SJCRH30 (cell line): ENCODE measurements at regions not wholly inside any gene's neighbourhood (a gene's known extent, or its start where the extent isn't known, plus 50 kb on each side); places are given as distances from the start of the nearest gene placed in this dataset.
A peak's percentile ranks its signal among the peaks of the same experiment; 100 is the strongest.

Source experiments
- DNase-seq, 2 experiments: peaks; one replicate each; pipeline ENCODE4 v3.0.0-alpha.2; 2015 to 2020
- H3K27ac ChIP-seq: fragments of 250-450 bp; sonication (Bioruptor Pico); 2 replicates; pipeline ENCODE4 v1.5.1; 2020; ENCODE audit warnings: mild to moderate bottlenecking, moderate library complexity
- H3K27me3 ChIP-seq: fragments of 250-450 bp; sonication (Bioruptor Pico); 2 replicates; pipeline ENCODE4 v1.5.1; 2020; ENCODE audit warnings: mild to moderate bottlenecking, moderate library complexity
- H3K36me3 ChIP-seq: fragments of 250-450 bp; sonication (Bioruptor Pico); 2 replicates; pipeline ENCODE4 v1.5.1; 2020; ENCODE audit warnings: mild to moderate bottlenecking, moderate library complexity
- H3K4me1 ChIP-seq: fragments of 250-450 bp; sonication (Bioruptor Pico); 2 replicates; pipeline ENCODE4 v1.5.1; 2020; ENCODE audit warnings: mild to moderate bottlenecking, moderate library complexity
- H3K4me3 ChIP-seq: fragments of 250-450 bp; sonication (Bioruptor Pico); 2 replicates; pipeline ENCODE4 v1.5.1; 2020; ENCODE audit warnings: mild to moderate bottlenecking, moderate library complexity
- H3K9me3 ChIP-seq: fragments of 250-450 bp; sonication (Bioruptor Pico); replicated peaks from 2 replicates; pipeline ENCODE4 v1.5.1; 2020; ENCODE audit warnings: mild to moderate bottlenecking, moderate library complexity

- H3K9me3 ChIP-seq, result no peaks in the 10 kb centered on the region
- no peak for DNase-seq
- no peaks in the 10 kb centered on the region for H3K27me3 ChIP-seq
- H3K27ac ChIP-seq, result no peak overlapping the region
- H3K4me3 ChIP-seq, result no peak overlapping the region
- H3K36me3 ChIP-seq, result no peaks in the 10 kb centered on the region
- no peaks in the 10 kb centered on the region for H3K4me1 ChIP-seq
These were observed 539.3 kb downstream of the SOX6 start for GRCh38 chr11:15817001-15817400.

- no peak for DNase-seq
- H3K36me3 ChIP-seq, result no peaks in the 10 kb centered on the region
- no peak overlapping the region for H3K27ac ChIP-seq
- no peaks in the 10 kb centered on the region for H3K27me3 ChIP-seq
- H3K4me3 ChIP-seq, result no peak overlapping the region
- H3K4me1 ChIP-seq, result no peaks in the 10 kb centered on the region
- no peaks in the 10 kb centered on the region for H3K9me3 ChIP-seq
These were observed 538.1 kb downstream of the SOX6 start for GRCh38 chr11:15818132-15818842.

- Histone ChIP-seq H3K4me3 (no peak overlapping the region), H3K36me3 (no peaks in the 10 kb centered on the region), H3K27me3 (no peaks in the 10 kb centered on the region; the same call in 1 of the 2 replicates), H3K27ac (no peak overlapping the region), H3K4me1 (no peaks in the 10 kb centered on the region), H3K9me3 (no peaks in the 10 kb centered on the region)
- peak; percentile 64 to 84 for DNase-seq
These were observed 536.6 kb downstream of the SOX6 start for GRCh38 chr11:15819679-15820286.

GRCh38 chr11:15821451-15821850 is 534.9 kb downstream of the SOX6 start:
- no peak for DNase-seq
- Histone ChIP-seq H3K9me3 (no peaks in the 10 kb centered on the region), H3K27ac (no peak overlapping the region), H3K4me1 (no peaks in the 10 kb centered on the region), H3K36me3 (no peaks in the 10 kb centered on the region), H3K27me3 (no peaks in the 10 kb centered on the region; the same call in 1 of the 2 replicates), H3K4me3 (no peak overlapping the region)

DNA sequence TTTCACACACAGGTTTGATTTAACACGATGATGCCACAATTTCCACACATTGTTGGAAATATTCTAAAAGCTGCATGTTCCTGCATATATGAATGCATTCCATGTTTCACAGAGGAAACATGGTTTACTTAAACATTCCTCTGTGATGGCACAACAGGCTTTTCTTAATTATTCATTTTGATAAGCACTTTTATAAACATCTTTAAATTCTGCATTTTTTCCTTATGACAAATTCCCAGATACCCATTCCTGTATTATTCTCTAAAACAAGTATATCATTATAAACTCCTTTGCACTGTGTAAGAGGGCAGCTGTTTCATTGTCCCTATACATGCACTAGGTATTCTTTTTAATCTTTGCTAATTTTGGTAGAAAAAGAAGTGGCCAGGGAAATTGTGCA is 532.3 kb downstream of the SOX6 start:
- H3K4me1 ChIP-seq, result no peaks in the 10 kb centered on the region
- H3K9me3 ChIP-seq, result no peaks in the 10 kb centered on the region
- H3K27ac ChIP-seq, result no peak overlapping the region
- no peak for DNase-seq
- no peak overlapping the region for H3K4me3 ChIP-seq
- no peaks in the 10 kb centered on the region; the same call in 1 of the 2 replicates for H3K27me3 ChIP-seq
- no peaks in the 10 kb centered on the region for H3K36me3 ChIP-seq

DNA sequence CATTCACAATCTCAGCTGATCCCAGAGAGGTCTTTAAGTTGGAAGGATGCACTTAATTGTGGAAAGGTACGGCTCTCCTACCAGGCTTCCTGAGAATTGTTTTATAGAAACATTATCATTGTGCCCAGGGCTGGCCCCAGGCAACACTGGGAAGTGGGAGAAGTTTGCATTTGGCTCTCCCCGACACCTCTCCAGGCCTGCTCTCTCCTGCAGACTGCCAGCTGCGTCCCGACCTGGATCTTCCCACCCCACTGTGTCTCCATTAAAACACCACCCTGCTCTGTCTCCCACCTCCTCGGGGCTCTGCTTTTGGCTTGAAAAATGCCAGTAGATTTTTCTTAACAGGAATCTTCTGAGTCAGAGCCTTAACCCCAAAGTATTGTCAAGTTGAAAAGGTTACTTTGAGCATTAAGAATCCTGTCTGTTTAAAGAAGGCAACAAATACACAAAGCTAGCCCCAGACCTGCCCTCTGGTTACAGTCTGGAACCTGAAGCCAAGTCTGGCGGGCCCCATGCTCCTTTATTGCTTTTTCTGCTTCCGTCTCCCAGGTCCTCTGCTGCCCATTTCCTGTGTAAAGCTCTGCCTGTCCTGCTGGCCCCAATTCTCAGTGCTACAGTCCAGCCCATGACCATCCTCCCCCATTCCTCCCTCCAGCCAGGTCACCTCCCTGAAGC is 530.2 kb downstream of the SOX6 start:
- no peak for DNase-seq
- Histone ChIP-seq H3K27ac (no peak overlapping the region), H3K36me3 (no peaks in the 10 kb centered on the region), H3K4me3 (no peak overlapping the region), H3K4me1 (no peaks in the 10 kb centered on the region), H3K9me3 (no peaks in the 10 kb centered on the region), H3K27me3 (no peaks in the 10 kb centered on the region; the same call in 1 of the 2 replicates)

- DNase-seq, result peak; percentile 73 to 83
- H3K27me3 ChIP-seq, result no peaks in the 10 kb centered on the region; the same call in 1 of the 2 replicates
- H3K36me3 ChIP-seq, result no peaks in the 10 kb centered on the region
- no peaks in the 10 kb centered on the region for H3K4me1 ChIP-seq
- no peak overlapping the region for H3K4me3 ChIP-seq
- no peak overlapping the region for H3K27ac ChIP-seq
- no peaks in the 10 kb centered on the region for H3K9me3 ChIP-seq
These were observed 529.5 kb downstream of the SOX6 start for GRCh38 chr11:15826826-15827225.

GRCh38 chr11:15828215-15828853 is 528.0 kb downstream of the SOX6 start:
- no peaks in the 10 kb centered on the region; the same call in 1 of the 2 replicates for H3K27me3 ChIP-seq
- no peaks in the 10 kb centered on the region for H3K36me3 ChIP-seq
- DNase-seq, result no peak
- H3K4me3 ChIP-seq, result no peak overlapping the region
- H3K9me3 ChIP-seq, result no peaks in the 10 kb centered on the region
- no peaks in the 10 kb centered on the region for H3K4me1 ChIP-seq
- no peak overlapping the region for H3K27ac ChIP-seq

DNA sequence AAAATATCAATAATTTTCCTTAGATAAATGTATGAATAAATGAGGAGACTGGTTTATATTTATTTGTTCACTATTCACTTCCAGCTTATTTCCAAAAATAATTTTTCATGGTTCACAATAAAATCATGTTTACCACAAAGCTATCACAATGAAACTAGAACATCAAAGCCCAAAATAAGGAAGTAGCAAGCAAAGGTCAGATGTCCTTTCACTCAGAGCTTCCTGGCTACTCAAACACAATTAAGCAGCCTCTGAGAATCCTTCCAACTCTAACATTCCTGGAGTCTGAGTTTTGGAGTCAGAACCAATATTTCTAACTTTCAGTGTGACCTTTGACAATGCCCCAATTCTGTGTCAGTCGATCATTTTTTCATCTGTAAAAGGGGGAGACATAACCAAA is 527.0 kb downstream of the SOX6 start:
- H3K36me3 ChIP-seq, result no peaks in the 10 kb centered on the region
- H3K27ac ChIP-seq, result no peak overlapping the region
- H3K4me3 ChIP-seq, result no peak overlapping the region
- no peaks in the 10 kb centered on the region for H3K9me3 ChIP-seq
- DNase-seq, result no peak
- H3K27me3 ChIP-seq, result no peaks in the 10 kb centered on the region; the same call in 1 of the 2 replicates
- H3K4me1 ChIP-seq, result no peaks in the 10 kb centered on the region

GRCh38 chr11:15830741-15831428 is 525.5 kb downstream of the SOX6 start:
- Histone ChIP-seq H3K4me3 (no peak overlapping the region), H3K27ac (no peak overlapping the region), H3K27me3 (no peaks in the 10 kb centered on the region)

DNA sequence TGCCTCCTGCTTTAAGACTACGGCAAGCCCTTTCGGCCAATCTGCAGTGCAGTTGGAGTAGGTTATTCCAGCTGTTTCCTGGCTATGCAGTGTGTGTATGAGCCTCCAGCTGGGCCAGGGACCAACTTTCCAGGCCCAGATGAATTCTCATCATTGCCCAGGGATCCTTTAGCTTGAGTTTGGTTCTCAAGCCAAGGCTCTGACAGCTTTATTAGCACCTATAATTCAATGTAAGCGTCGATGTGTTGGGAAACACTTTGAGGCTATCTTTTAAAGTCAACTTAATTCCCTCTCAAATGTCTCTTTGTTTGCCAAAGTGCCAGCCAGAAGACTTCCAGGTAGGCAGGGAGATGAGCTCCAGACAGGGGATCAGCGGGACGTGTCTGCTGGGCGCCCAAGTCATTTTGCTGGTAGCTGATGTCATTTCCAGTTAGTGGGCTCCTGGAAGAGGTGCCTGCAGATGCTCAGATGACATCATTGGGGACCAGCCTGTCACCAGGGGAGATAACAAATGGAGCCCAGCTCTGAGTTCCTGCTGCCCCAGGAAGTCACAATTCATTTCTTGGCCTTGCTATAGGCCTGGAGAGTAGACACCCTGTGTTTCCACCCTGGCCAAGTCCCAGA is 520.4 kb downstream of the SOX6 start:
- no peak overlapping the region for H3K27ac ChIP-seq
- H3K4me1 ChIP-seq, result no peaks in the 10 kb centered on the region
- H3K36me3 ChIP-seq, result no peaks in the 10 kb centered on the region
- no peak overlapping the region for H3K4me3 ChIP-seq
- no peak for DNase-seq
- no peaks in the 10 kb centered on the region for H3K27me3 ChIP-seq
- no peaks in the 10 kb centered on the region for H3K9me3 ChIP-seq

More at GRCh38 chr11:15830741-15831428, 525.5 kb downstream of the SOX6 start:
- Histone ChIP-seq H3K36me3 (no peaks in the 10 kb centered on the region), H3K9me3 (no peaks in the 10 kb centered on the region), H3K4me1 (no peaks in the 10 kb centered on the region)
- DNase-seq, result no peak

- Histone ChIP-seq H3K9me3 (no peaks in the 10 kb centered on the region), H3K36me3 (no peaks in the 10 kb centered on the region), H3K27me3 (no peaks in the 10 kb centered on the region), H3K27ac (no peak overlapping the region), H3K4me3 (no peak overlapping the region), H3K4me1 (no peaks in the 10 kb centered on the region)
- peak in 1 of 2 experiments; percentile 21 for DNase-seq
These were observed 519.6 kb downstream of the SOX6 start for GRCh38 chr11:15836795-15837194.

DNA sequence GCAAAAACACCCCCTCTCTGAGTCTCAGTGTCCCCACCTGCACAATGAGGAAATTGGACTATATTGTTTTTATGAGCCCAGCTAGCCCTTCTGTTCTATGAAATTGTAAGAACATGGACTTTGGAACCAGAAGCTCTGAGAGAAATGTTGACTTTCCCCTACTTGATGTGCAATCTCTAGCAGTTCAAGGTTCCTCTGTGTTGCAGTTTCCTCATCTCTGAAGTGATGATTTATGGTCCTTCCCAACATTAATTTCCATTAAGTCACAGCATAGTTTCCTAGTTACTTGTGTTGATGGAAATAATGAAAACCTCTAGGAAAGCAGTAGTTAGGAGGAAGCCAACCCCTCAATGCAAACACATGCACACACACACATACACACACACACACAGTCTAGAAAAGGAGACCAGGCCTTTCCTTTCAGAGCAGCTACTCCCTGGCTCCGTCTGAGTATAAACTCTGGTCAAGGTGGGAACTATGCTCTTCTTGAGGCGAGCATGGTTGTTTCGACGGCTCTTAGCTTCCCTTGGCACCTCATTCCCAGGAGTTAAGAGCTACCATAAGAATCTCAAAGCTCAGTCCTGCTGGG is 518.4 kb downstream of the SOX6 start:
- Histone ChIP-seq H3K4me3 (no peak overlapping the region), H3K9me3 (no peaks in the 10 kb centered on the region), H3K36me3 (no peaks in the 10 kb centered on the region), H3K27me3 (no peaks in the 10 kb centered on the region), H3K4me1 (0 out of 2 replicates have a peak, but pooled peaks cover 3% of the 10 kb centered on the region), H3K27ac (no peak overlapping the region)
- DNase-seq, result no peak

GRCh38 chr11:15839061-15839460 is 517.3 kb downstream of the SOX6 start:
- H3K9me3 ChIP-seq, result no peaks in the 10 kb centered on the region
- H3K4me1 ChIP-seq, result peaks cover 10% of the 10 kb centered on the region; the same call in 1 of the 2 replicates
- H3K36me3 ChIP-seq, result no peaks in the 10 kb centered on the region
- H3K4me3 ChIP-seq, result no peak overlapping the region
- H3K27ac ChIP-seq, result no peak overlapping the region
- DNase-seq, result no peak
- no peaks in the 10 kb centered on the region for H3K27me3 ChIP-seq
